ENCODE measurements at regions not wholly inside any gene's neighbourhood (a gene's known extent, or its start where the extent isn't known, plus 50 kb on each side); places are given as distances from the start of the nearest gene placed in this dataset.
"Not testable (repeated sequence)": the region's sequence is repeated elsewhere in the genome, so short reads cannot be mapped to it uniquely, and the experiment has no call there.

- no peak for DNase-seq
- Histone ChIP-seq H3K27me3 (ENCODE audit: control insufficient read depth, insufficient read depth, low read length) (no peaks in the 10 kb centered on the region), H3K4me3 (ENCODE audit: insufficient read depth, low read depth, low read length) (no peak overlapping the region), H3K36me3 (replicated peaks; ENCODE audit: control insufficient read depth, insufficient read depth, low read length) (no peaks in the 10 kb centered on the region)
These were observed 98.5 kb upstream of the ZSWIM2 start for GRCh38 chr2:186947516-186947915.

GRCh38 chr2:186946896-186947467 lies 98.0 kb upstream of the ZSWIM2 start:
- DNase-seq, result no peak
- H3K36me3 ChIP-seq (replicated peaks; ENCODE audit: control insufficient read depth, insufficient read depth, low read length), result no peaks in the 10 kb centered on the region
- H3K27me3 ChIP-seq (ENCODE audit: control insufficient read depth, insufficient read depth, low read length), result no peaks in the 10 kb centered on the region
- H3K4me3 ChIP-seq (ENCODE audit: insufficient read depth, low read depth, low read length), result no peak overlapping the region

GRCh38 chr2:186941853-186942252 lies 92.9 kb upstream of the ZSWIM2 start:
- DNase-seq, result no peak

GRCh38 chr2:186940463-186940862 lies 91.5 kb upstream of the ZSWIM2 start:
- DNase-seq, result no peak
- Histone ChIP-seq H3K27me3 (ENCODE audit: control insufficient read depth, insufficient read depth, low read length) (no peaks in the 10 kb centered on the region), H3K36me3 (replicated peaks; ENCODE audit: control insufficient read depth, insufficient read depth, low read length) (no peaks in the 10 kb centered on the region), H3K4me3 (ENCODE audit: insufficient read depth, low read depth, low read length) (no peak overlapping the region)

More at GRCh38 chr2:186941853-186942252, 92.9 kb upstream of the ZSWIM2 start:
- no peaks in the 10 kb centered on the region for H3K27me3 ChIP-seq (ENCODE audit: control insufficient read depth, insufficient read depth, low read length)
- H3K36me3 ChIP-seq (replicated peaks; ENCODE audit: control insufficient read depth, insufficient read depth, low read length), result no peaks in the 10 kb centered on the region
- no peak overlapping the region for H3K4me3 ChIP-seq (ENCODE audit: insufficient read depth, low read depth, low read length)

GRCh38 chr2:186934420-186934819 lies 85.5 kb upstream of the ZSWIM2 start:
- H3K27me3 ChIP-seq (ENCODE audit: control insufficient read depth, insufficient read depth, low read length), result no peaks in the 10 kb centered on the region
- no peaks in the 10 kb centered on the region for H3K36me3 ChIP-seq (replicated peaks; ENCODE audit: control insufficient read depth, insufficient read depth, low read length)
- DNase-seq, result no peak
- H3K4me3 ChIP-seq (ENCODE audit: insufficient read depth, low read depth, low read length), result no peak overlapping the region

GRCh38 chr2:186927867-186928191 lies 78.9 kb upstream of the ZSWIM2 start:
- Histone ChIP-seq H3K36me3 (replicated peaks; ENCODE audit: control insufficient read depth, insufficient read depth, low read length) (no peaks in the 10 kb centered on the region), H3K27me3 (ENCODE audit: control insufficient read depth, insufficient read depth, low read length) (no peaks in the 10 kb centered on the region), H3K4me3 (ENCODE audit: insufficient read depth, low read depth, low read length) (no peak overlapping the region)
- no peak for DNase-seq

GRCh38 chr2:186927185-186927866 lies 78.4 kb upstream of the ZSWIM2 start:
- no peak overlapping the region for H3K4me3 ChIP-seq (ENCODE audit: insufficient read depth, low read depth, low read length)
- H3K27me3 ChIP-seq (ENCODE audit: control insufficient read depth, insufficient read depth, low read length), result no peaks in the 10 kb centered on the region
- no peaks in the 10 kb centered on the region for H3K36me3 ChIP-seq (replicated peaks; ENCODE audit: control insufficient read depth, insufficient read depth, low read length)
- DNase-seq, result no peak

- Histone ChIP-seq H3K4me3 (ENCODE audit: insufficient read depth, low read depth, low read length) (no peak overlapping the region), H3K27me3 (ENCODE audit: control insufficient read depth, insufficient read depth, low read length) (no peaks in the 10 kb centered on the region), H3K36me3 (replicated peaks; ENCODE audit: control insufficient read depth, insufficient read depth, low read length) (no peaks in the 10 kb centered on the region)
- no peak for DNase-seq
These were observed 76.5 kb upstream of the ZSWIM2 start for GRCh38 chr2:186925514-186925913.

GRCh38 chr2:186922316-186922715 lies 73.3 kb upstream of the ZSWIM2 start:
- not testable (repeated sequence) for DNase-seq; H3K36me3 ChIP-seq (replicated peaks; ENCODE audit: control insufficient read depth, insufficient read depth, low read length); H3K27me3 ChIP-seq (ENCODE audit: control insufficient read depth, insufficient read depth, low read length); H3K4me3 ChIP-seq (ENCODE audit: insufficient read depth, low read depth, low read length)

- H3K36me3 ChIP-seq (replicated peaks; ENCODE audit: control insufficient read depth, insufficient read depth, low read length), result no peaks in the 10 kb centered on the region
- no peak overlapping the region for H3K4me3 ChIP-seq (ENCODE audit: insufficient read depth, low read depth, low read length)
- no peaks in the 10 kb centered on the region for H3K27me3 ChIP-seq (ENCODE audit: control insufficient read depth, insufficient read depth, low read length)
- DNase-seq, result no peak
These were observed 70.3 kb upstream of the ZSWIM2 start for GRCh38 chr2:186919296-186919695.

GRCh38 chr2:186918495-186918894 lies 69.5 kb upstream of the ZSWIM2 start:
- no peak for DNase-seq
- H3K36me3 ChIP-seq (replicated peaks; ENCODE audit: control insufficient read depth, insufficient read depth, low read length), result no peaks in the 10 kb centered on the region

GRCh38 chr2:186917866-186918265 lies 68.9 kb upstream of the ZSWIM2 start:
- Histone ChIP-seq H3K36me3 (replicated peaks; ENCODE audit: control insufficient read depth, insufficient read depth, low read length) (no peaks in the 10 kb centered on the region), H3K27me3 (ENCODE audit: control insufficient read depth, insufficient read depth, low read length) (no peaks in the 10 kb centered on the region), H3K4me3 (ENCODE audit: insufficient read depth, low read depth, low read length) (no peak overlapping the region)
- no peak for DNase-seq

More at GRCh38 chr2:186918495-186918894, 69.5 kb upstream of the ZSWIM2 start:
- Histone ChIP-seq H3K27me3 (ENCODE audit: control insufficient read depth, insufficient read depth, low read length) (no peaks in the 10 kb centered on the region), H3K4me3 (ENCODE audit: insufficient read depth, low read depth, low read length) (no peak overlapping the region)

- Histone ChIP-seq H3K36me3 (replicated peaks; ENCODE audit: control insufficient read depth, insufficient read depth, low read length) (no peaks in the 10 kb centered on the region), H3K4me3 (ENCODE audit: insufficient read depth, low read depth, low read length) (no peak overlapping the region), H3K27me3 (ENCODE audit: control insufficient read depth, insufficient read depth, low read length) (no peaks in the 10 kb centered on the region)
- no peak for DNase-seq
These were observed 64.9 kb upstream of the ZSWIM2 start for GRCh38 chr2:186913870-186914269.

GRCh38 chr2:186912979-186913378 lies 64.0 kb upstream of the ZSWIM2 start:
- H3K36me3 ChIP-seq (replicated peaks; ENCODE audit: control insufficient read depth, insufficient read depth, low read length), result no peaks in the 10 kb centered on the region
- H3K4me3 ChIP-seq (ENCODE audit: insufficient read depth, low read depth, low read length), result no peak overlapping the region
- no peaks in the 10 kb centered on the region for H3K27me3 ChIP-seq (ENCODE audit: control insufficient read depth, insufficient read depth, low read length)
- no peak for DNase-seq

- Histone ChIP-seq H3K4me3 (ENCODE audit: insufficient read depth, low read depth, low read length) (no peak overlapping the region), H3K27me3 (ENCODE audit: control insufficient read depth, insufficient read depth, low read length) (no peaks in the 10 kb centered on the region), H3K36me3 (replicated peaks; ENCODE audit: control insufficient read depth, insufficient read depth, low read length) (no peaks in the 10 kb centered on the region)
- DNase-seq, result no peak
These were observed 62.6 kb upstream of the ZSWIM2 start for GRCh38 chr2:186911551-186912085.
